HL-60 (cell line): ENCODE measurements at regions not wholly inside any gene's neighbourhood (a gene's known extent, or its start where the extent isn't known, plus 50 kb on each side); places are given as distances from the start of the nearest gene placed in this dataset.

Experiments used
- DNase-seq, 2 experiments: peaks; one replicate each; pipeline ENCODE4 v3.0.0-alpha.2; 2010 to 2020; ENCODE audit warnings: low read depth in 1 of 2, low spot score in 1 of 2
- H3K27ac ChIP-seq: fragments of 250-450 bp; sonication (Bioruptor Pico); replicated peaks from 2 replicates; pipeline ENCODE4 v1.5.1; 2020; ENCODE audit warnings: mild to moderate bottlenecking, moderate library complexity
- H3K27me3 ChIP-seq: fragments of 250-450 bp; sonication (Bioruptor Pico); 2 replicates; pipeline ENCODE4 v1.5.1; 2021; ENCODE audit warnings: mild to moderate bottlenecking, moderate library complexity; ENCODE audit not compliant: insufficient read depth, poor library complexity, severe bottlenecking
- H3K4me3 ChIP-seq: replicated peaks from 2 replicates; pipeline ENCODE4 v1.5.1; 2011; ENCODE audit warnings: mild to moderate bottlenecking, control low read depth, low read length; ENCODE audit not compliant: insufficient read depth
- CTCF ChIP-seq: IDR thresholded peaks from one replicate; pipeline ENCODE4 v1.5.1; 2011; ENCODE audit warnings: low read length, control low read depth, inconsistent platforms; ENCODE audit not compliant: insufficient read depth
- GABPA ChIP-seq: IDR thresholded peaks from 2 replicates; pipeline ENCODE4 v1.6.1; 2012; ENCODE audit warnings: low read depth
- POLR2AphosphoS5 ChIP-seq: IDR thresholded peaks from 2 replicates; pipeline ENCODE4 v1.6.1; 2012; ENCODE audit warnings: low read depth
- REST ChIP-seq: IDR thresholded peaks from 2 replicates; pipeline ENCODE4 v1.6.1; 2012; ENCODE audit warnings: low read depth; ENCODE audit not compliant: insufficient replicate concordance
- SPI1 ChIP-seq: IDR thresholded peaks from 2 replicates; pipeline ENCODE4 v1.6.1; 2012; ENCODE audit warnings: low read depth, mild to moderate bottlenecking, borderline replicate concordance

GRCh38 chr11:104649002-104649401 is 249.3 kb downstream of the CASP12 start:
- H3K27ac ChIP-seq = no peak overlapping the region
- no peak for DNase-seq
- H3K27me3 ChIP-seq = no peaks in the 10 kb centered on the region
- TF ChIP-seq GABPA (no peak), POLR2AphosphoS5 (no peak), SPI1 (no peak; the same call in 1 of the 2 replicates), REST (no peak), CTCF (no peak)
- no peak overlapping the region for H3K4me3 ChIP-seq

- H3K4me3 ChIP-seq = no peak overlapping the region
- TF ChIP-seq SPI1 = no peak
- no peak for TF ChIP-seq CTCF
- TF ChIP-seq REST = no peak
- no peak for TF ChIP-seq POLR2AphosphoS5
- TF ChIP-seq GABPA = no peak
- H3K27me3 ChIP-seq = no peaks in the 10 kb centered on the region
- no peak overlapping the region for H3K27ac ChIP-seq
- no peak for DNase-seq
Measured at GRCh38 chr11:104645261-104646222, 252.7 kb downstream of the CASP12 start.

GRCh38 chr11:104637662-104638170 is 260.5 kb downstream of the CASP12 start:
- TF ChIP-seq REST (no peak), GABPA (no peak), SPI1 (no peak), POLR2AphosphoS5 (no peak), CTCF (no peak)
- H3K27ac ChIP-seq = no peak overlapping the region
- no peak overlapping the region for H3K4me3 ChIP-seq
- DNase-seq = no peak
- no peaks in the 10 kb centered on the region for H3K27me3 ChIP-seq
